GM18868 (cell line): ENCODE measurements at regions not wholly inside any gene's neighbourhood (a gene's known extent, or its start where the extent isn't known, plus 50 kb on each side); places are given as distances from the start of the nearest gene placed in this dataset.
"Not testable (repeated sequence)": the region's sequence is repeated elsewhere in the genome, so short reads cannot be mapped to it uniquely, and the experiment has no call there.

ENCODE experiments used
- ATAC-seq: cut with Tn5 transposase; IDR thresholded peaks from one replicate; pipeline ENCODE4 v1.9.1; 2021; ENCODE audit warnings: mild to moderate bottlenecking, moderate library complexity; ENCODE audit not compliant: unreplicated experiment

- ATAC-seq: no peak
These were observed 623.5 kb upstream of the DDX18 start for GRCh38 chr2:117190856-117191559.

- ATAC-seq: no peak
These were observed 619.1 kb upstream of the DDX18 start for GRCh38 chr2:117195381-117195780.

- ATAC-seq: no peak
These were observed 615.0 kb upstream of the DDX18 start for GRCh38 chr2:117199511-117199910.

GRCh38 chr2:117212562-117212961, 601.9 kb upstream of the DDX18 start:
- no peak for ATAC-seq

GRCh38 chr2:117217145-117217544, 597.3 kb upstream of the DDX18 start:
- no peak for ATAC-seq

- no peak for ATAC-seq
These were observed 591.7 kb upstream of the DDX18 start for GRCh38 chr2:117222809-117223208.

GRCh38 chr2:117232305-117232704, 582.2 kb upstream of the DDX18 start:
- ATAC-seq: no peak

- no peak for ATAC-seq
These were observed 557.1 kb upstream of the DDX18 start for GRCh38 chr2:117257362-117257761.

GRCh38 chr2:117269574-117269973, 544.9 kb upstream of the DDX18 start:
- ATAC-seq: no peak

- ATAC-seq: no peak
These were observed 542.9 kb upstream of the DDX18 start for GRCh38 chr2:117271631-117272030.

- no peak for ATAC-seq
These were observed 541.4 kb upstream of the DDX18 start for GRCh38 chr2:117273009-117273671.

- ATAC-seq: no peak
These were observed 521.5 kb upstream of the DDX18 start for GRCh38 chr2:117293012-117293411.

- no peak for ATAC-seq
These were observed 515.0 kb upstream of the DDX18 start for GRCh38 chr2:117299451-117299850.

- no peak for ATAC-seq
These were observed 505.4 kb upstream of the DDX18 start for GRCh38 chr2:117308861-117309770.

- ATAC-seq: no peak
These were observed 492.7 kb upstream of the DDX18 start for GRCh38 chr2:117321816-117322215.

GRCh38 chr2:117323331-117323730, 491.2 kb upstream of the DDX18 start:
- no peak for ATAC-seq

- ATAC-seq: no peak
These were observed 483.9 kb upstream of the DDX18 start for GRCh38 chr2:117330641-117331040.

- no peak for ATAC-seq
These were observed 478.5 kb upstream of the DDX18 start for GRCh38 chr2:117335967-117336366.

GRCh38 chr2:117336496-117336895, 478.0 kb upstream of the DDX18 start:
- no peak for ATAC-seq

GRCh38 chr2:117337981-117338380, 476.5 kb upstream of the DDX18 start:
- not testable (repeated sequence) for ATAC-seq

GRCh38 chr2:117339980-117340379, 474.5 kb upstream of the DDX18 start:
- ATAC-seq: no peak

- ATAC-seq: no peak
These were observed 472.8 kb upstream of the DDX18 start for GRCh38 chr2:117341690-117342089.
